Stimulated activated naive B cell treated with anti-CD40 and anti-IgM and Interleukin-4, amounts not matched to agents 10 μg/mL and 1 μg/mL and 100 μg/mL, for 72 hours (primary cell): ENCODE measurements at regions not wholly inside any gene's neighbourhood (a gene's known extent, or its start where the extent isn't known, plus 50 kb on each side); places are given as distances from the start of the nearest gene placed in this dataset.

Experiments
- ATAC-seq, 2 donors: fragments of 150-1000 bp; cut with Tn5 transposase; replicated peaks; 2 replicates each; pipeline ENCODE4 v1.10.0; 2021; ENCODE audit warnings: moderate library complexity in 1 of 2
- DNase-seq: peaks from one replicate; pipeline ENCODE4 v3.0.0; 2021
- H3K27ac Mint-ChIP-seq: one replicate; pipeline ENCODE4 v1.8.0; 2022; ENCODE audit warnings: mild to moderate bottlenecking, mixed read lengths
- H3K27me3 Mint-ChIP-seq, 2 donors: one replicate each; pipeline ENCODE4 v1.8.0; 2022; ENCODE audit warnings: mixed read lengths in 2 of 2
- H3K36me3 Mint-ChIP-seq, 2 donors: one replicate each; pipeline ENCODE4 v1.8.0; 2022; ENCODE audit warnings: mixed read lengths in 2 of 2, mild to moderate bottlenecking in 1 of 2
- H3K4me1 Mint-ChIP-seq, 2 donors: one replicate each; pipeline ENCODE4 v1.8.0; 2022; ENCODE audit warnings: mixed read lengths in 2 of 2, mild to moderate bottlenecking in 1 of 2
- H3K4me3 Mint-ChIP-seq, 2 donors: one replicate each; pipeline ENCODE4 v1.8.0; 2022; ENCODE audit warnings: mild to moderate bottlenecking in 2 of 2, mixed read lengths in 2 of 2, moderate library complexity in 1 of 2
- H3K9me3 Mint-ChIP-seq, 2 donors: one replicate each; pipeline ENCODE4 v1.8.0; 2022; ENCODE audit warnings: mixed read lengths in 2 of 2, mild to moderate bottlenecking in 1 of 2

DNA sequence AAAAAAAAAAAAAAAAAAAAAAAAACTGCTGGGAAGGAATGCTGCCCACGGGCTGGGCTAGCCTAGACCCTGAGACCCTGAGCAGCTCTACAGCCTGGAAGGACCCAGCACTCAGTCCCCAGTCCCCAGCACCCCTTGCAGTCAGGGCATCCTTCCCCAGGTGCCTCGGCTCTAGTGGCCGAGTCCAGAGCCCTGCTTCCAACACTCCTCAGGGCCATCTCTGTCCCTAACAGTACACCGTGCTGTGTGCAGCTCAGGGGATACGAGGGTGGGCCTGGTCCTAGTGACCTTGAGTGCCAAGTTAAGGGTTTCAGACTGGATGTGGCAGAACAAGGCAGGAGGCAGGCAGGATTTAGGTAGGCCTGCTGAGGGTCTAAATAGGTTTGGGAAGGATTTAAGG lies 50.2 kb upstream of the LRP8 start:
- DNase-seq = no peak
- Mint-ChIP-seq H3K36me3 (no peaks in the 10 kb centered on the region), H3K27ac (no peak overlapping the region), H3K4me1 (peaks cover 0 to 2% of the 10 kb centered on the region in 2 donors), H3K27me3 (peaks cover 19 to 25% of the 10 kb centered on the region in 2 donors), H3K9me3 (no peaks in the 10 kb centered on the region), H3K4me3 (no peak overlapping the region)
- no peak for ATAC-seq

DNA sequence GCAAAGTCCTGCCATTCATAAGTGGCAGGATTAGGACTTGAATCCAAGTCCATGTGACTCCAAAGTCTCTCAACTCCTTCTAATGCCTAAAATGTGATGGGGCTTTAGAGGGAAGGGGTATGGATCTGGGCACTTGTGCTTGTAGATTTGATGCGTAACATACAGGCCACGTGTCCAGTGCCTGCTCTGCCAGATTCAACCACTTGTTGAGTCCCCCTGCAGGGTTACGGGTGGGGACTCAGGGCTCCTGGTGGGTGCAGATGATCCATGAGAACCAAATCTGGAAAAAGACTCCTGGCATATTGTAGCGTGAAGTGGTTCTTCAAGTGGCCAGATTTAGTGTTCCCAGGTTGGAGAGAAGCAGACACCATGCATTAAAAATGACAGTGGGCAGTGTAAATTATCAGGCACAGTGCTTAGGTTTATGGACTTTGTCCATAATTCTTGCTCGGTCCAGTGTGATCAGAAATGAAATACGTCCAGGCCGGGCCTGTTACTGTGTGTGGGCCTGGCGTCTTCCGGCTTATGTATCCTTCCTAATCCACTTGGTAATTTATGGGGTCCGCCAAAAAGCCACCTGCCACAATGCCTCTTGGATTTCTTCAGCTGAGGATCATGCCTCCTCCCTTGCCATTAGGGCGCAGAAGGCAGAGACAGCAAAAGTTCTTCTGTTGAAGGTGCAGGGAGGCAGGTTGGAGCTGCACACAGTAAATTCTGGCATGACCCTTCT lies 51.2 kb upstream of the LRP8 start:
- Mint-ChIP-seq H3K9me3 (no peaks in the 10 kb centered on the region), H3K36me3 (no peaks in the 10 kb centered on the region), H3K27ac (no peak overlapping the region), H3K27me3 (peaks cover 20 to 26% of the 10 kb centered on the region in 2 donors), H3K4me1 (peaks cover 0 to 2% of the 10 kb centered on the region in 2 donors), H3K4me3 (no peak overlapping the region)
- ATAC-seq = no peak
- no peak for DNase-seq

DNA sequence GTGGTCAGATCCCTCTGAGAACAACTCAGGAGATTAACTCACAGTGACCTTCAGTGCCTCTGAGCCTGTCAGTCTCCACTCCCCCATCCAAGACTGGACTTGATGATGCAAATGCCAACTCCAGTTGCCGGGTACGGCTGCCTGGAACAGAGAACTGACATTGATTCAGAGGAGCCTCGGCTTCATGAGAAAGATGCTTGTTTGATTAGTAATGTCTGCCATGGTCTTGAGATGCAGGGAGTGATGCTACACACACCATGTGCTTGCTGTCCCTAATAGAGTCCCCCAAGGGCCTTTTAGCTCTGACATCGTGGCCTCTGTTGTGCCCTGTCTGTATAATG lies 51.8 kb upstream of the LRP8 start:
- H3K4me3 Mint-ChIP-seq = no peak overlapping the region
- peaks cover 20 to 26% of the 10 kb centered on the region in 2 donors for H3K27me3 Mint-ChIP-seq
- DNase-seq (no peak), ATAC-seq (no peak)
- no peak overlapping the region for H3K27ac Mint-ChIP-seq
- no peaks in the 10 kb centered on the region for H3K9me3 Mint-ChIP-seq
- no peaks in the 10 kb centered on the region for H3K36me3 Mint-ChIP-seq
- H3K4me1 Mint-ChIP-seq = peaks cover 0 to 2% of the 10 kb centered on the region in 2 donors

DNA sequence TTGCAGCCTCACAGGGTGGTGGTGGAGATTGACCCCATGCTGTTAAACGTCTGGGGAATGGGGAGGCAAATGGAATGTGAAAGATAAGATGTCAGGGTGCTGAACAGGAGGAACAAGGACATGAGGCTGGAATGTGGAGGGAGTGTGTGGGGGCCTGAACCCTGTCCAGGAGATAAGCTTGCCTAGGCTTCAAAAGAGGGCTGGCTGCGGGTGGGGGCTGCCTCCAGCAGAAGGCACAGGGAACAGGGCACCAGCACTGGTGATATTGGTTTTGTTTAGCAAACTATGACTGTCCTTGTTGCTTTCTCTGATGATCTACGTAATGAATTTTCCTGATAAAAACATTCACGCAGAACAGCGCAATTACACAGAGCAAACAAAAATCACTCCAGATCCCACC lies 52.4 kb upstream of the LRP8 start:
- no peak for ATAC-seq
- Mint-ChIP-seq H3K9me3 (no peaks in the 10 kb centered on the region), H3K4me1 (peaks cover 0 to 2% of the 10 kb centered on the region in 2 donors), H3K36me3 (no peaks in the 10 kb centered on the region), H3K27me3 (peaks cover 20 to 26% of the 10 kb centered on the region in 2 donors), H3K4me3 (no peak overlapping the region), H3K27ac (no peak overlapping the region)
- DNase-seq = no peak

DNA sequence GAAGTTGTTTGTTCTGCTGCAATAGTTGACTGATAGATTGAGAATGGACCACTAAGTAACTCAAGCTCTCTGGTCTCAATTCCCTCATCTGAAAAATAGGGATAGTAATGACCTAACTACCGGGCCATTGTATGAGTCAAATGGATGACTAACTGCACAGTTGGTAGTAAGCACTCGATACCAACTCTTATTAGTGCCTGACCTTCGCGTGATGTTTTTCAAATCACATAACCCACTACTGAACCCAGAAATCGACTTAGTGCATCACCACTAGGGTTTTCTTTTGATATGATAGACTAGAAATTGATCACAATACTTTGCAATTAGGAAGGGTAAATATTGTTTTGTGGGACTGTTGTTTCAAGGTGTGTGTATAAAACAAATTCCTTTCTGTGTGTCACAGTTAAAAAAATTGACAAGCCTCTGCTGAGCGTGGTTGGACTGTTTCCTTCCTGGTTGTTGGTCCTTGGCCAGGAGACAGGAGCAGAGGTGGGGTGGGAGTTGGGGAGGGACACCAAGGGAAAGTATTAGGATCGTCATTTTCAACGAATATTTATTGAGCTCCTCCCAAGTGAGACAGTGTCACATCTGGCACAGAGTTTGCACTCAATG lies 54.0 kb upstream of the LRP8 start:
- Mint-ChIP-seq H3K4me3 (no peak overlapping the region), H3K9me3 (peaks cover 3% of the 10 kb centered on the region in 2 donors), H3K36me3 (peaks cover 0 to 5% of the 10 kb centered on the region in 2 donors), H3K27ac (no peak overlapping the region), H3K27me3 (peaks cover 31 to 37% of the 10 kb centered on the region in 2 donors), H3K4me1 (peaks cover 0 to 2% of the 10 kb centered on the region in 2 donors)
- ATAC-seq (no peak), DNase-seq (no peak)

DNA sequence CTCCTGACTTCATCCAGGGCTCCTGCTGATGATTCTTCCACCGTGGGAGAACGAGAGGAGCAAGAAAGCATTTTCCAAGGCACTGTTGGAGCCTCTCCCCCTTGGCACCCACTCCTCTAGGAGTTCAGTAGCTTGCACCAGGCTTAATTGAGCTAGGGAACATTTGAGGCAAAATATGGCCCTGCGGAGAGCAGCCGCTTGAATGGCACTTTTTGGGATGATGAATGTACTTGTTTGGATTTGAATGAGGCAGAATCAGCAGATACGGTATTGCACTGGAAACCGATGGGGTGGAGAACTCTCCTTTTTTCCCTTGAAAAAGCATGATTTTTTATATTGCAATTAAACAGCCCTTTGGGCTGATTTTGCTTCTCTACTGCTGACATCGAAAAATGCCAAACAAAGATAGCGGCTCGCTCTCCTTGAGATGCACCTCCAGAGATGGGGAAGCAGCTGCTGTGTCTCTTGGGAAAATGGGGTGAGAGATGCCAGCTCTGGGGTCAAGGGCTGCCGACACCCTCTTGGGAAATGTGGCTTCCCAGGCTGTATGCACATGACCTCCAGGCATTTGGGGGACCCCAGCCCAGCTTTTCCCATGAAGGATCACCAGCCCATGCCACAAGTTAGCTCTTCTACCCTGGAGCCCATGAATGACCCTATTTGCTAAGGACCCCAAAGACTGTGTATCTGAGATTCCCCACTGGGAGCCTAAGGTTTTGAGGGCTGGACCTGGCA lies 55.4 kb upstream of the LRP8 start:
- Mint-ChIP-seq H3K27me3 (peaks cover 31 to 37% of the 10 kb centered on the region in 2 donors), H3K9me3 (peaks cover 3% of the 10 kb centered on the region in 2 donors), H3K4me1 (peaks cover 0 to 2% of the 10 kb centered on the region in 2 donors), H3K27ac (no peak overlapping the region), H3K4me3 (no peak overlapping the region), H3K36me3 (peaks cover 0 to 5% of the 10 kb centered on the region in 2 donors)
- DNase-seq (no peak), ATAC-seq (no peak)

DNA sequence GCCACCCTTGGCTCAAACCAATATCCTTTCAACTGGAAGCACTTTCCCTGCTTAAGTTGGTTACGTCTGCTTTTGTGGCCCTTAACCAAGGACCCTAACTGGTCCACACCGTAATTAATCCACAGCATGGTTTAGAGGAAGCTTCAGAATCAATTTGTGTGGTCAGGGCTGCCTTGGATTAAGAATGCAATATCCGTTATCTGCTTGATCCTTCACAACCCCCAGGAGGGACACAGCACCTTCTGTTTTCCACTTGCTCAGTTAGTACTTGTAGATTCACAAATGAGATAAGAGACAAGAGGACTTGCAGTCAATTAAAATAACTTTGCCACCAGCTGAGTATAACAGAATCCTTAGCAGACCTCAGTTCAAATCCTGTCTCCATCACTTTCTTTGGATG lies 56.9 kb upstream of the LRP8 start:
- ATAC-seq = no peak
- Mint-ChIP-seq H3K27me3 (peaks cover 24 to 37% of the 10 kb centered on the region in 2 donors), H3K4me1 (peaks cover 2 to 3% of the 10 kb centered on the region in 2 donors), H3K27ac (no peak overlapping the region), H3K9me3 (peaks cover 3% of the 10 kb centered on the region in 2 donors), H3K4me3 (no peak overlapping the region), H3K36me3 (peaks cover 0 to 5% of the 10 kb centered on the region in 2 donors)
- no peak for DNase-seq

DNA sequence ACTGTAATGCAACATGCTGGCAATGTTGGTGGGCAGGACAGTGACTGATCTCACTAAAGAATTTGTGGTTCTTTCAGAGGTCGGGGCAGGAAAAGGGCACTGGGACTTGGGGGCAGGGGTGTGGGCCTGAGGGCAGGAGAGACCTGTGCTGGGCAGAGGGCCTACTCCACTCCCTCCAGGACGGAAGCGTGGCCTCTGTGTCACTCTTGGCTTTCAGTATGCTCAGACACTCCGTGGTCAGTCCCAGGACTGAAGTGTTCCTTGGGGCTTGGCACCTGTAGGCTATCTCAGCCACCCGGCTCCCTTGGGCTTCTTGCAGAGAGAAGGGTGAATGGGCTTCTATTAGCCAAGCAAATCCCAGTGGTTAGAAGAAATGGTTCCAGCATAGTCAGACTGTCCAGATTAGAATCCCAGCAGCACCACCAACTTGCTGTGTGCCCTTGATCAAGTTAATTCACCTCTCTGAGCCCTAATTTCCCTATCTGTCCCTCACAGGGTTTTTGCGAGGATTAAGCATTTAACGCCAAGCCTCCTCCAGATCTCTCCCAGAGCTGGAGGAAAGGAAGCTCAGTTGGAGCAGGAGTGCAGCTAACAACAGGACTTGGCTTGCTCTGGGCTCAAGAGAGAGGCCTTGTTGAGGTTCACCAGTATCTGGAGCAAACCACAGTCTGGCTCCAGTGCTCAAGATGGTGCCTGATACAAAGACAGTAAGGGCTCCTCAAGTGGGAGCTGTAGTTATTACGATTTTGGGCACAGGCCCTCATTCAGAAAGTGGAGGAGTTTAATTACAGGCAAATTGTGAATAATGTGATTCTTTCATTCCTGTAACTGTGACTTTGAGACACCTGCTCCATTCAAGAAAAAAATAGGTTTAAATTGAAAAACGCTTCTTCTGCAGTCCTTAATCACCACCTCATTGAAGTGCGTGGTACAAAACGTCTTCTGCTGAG lies 57.7 kb upstream of the LRP8 start:
- H3K9me3 Mint-ChIP-seq = peaks cover 3% of the 10 kb centered on the region in 2 donors
- H3K4me1 Mint-ChIP-seq = peaks cover 8 to 9% of the 10 kb centered on the region in 2 donors
- H3K27ac Mint-ChIP-seq = no peak overlapping the region
- DNase-seq = no peak
- ATAC-seq = no peak
- peaks cover 0 to 5% of the 10 kb centered on the region in 2 donors for H3K36me3 Mint-ChIP-seq
- H3K27me3 Mint-ChIP-seq = peaks cover 18 to 31% of the 10 kb centered on the region in 2 donors
- H3K4me3 Mint-ChIP-seq = no peak overlapping the region

DNA sequence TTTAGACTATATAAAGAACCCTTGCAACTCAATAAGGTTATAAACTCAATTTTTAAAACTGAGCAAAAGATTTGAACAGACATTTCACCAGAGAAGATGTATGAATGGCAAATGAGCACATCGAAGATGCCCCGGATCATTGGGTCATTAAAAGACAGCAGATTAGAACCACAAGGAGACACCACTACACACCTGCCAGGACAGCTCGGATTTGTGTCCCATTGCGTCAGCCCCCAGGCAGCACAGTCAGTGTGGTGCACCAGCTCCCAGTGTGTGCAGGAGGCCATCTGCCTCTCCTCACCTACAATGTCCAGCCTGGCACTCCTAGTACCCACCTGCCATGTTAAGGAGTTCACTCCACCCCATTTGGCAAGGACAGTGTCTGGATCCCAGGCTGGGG lies 61.1 kb upstream of the LRP8 start:
- DNase-seq = no peak
- Mint-ChIP-seq H3K4me1 (peaks cover 9 to 14% of the 10 kb centered on the region in 2 donors), H3K27ac (no peak overlapping the region), H3K4me3 (no peak overlapping the region), H3K36me3 (peaks cover 0 to 5% of the 10 kb centered on the region in 2 donors), H3K9me3 (peaks cover 3% of the 10 kb centered on the region in 2 donors), H3K27me3 (peaks cover 11 to 12% of the 10 kb centered on the region in 2 donors)
- no peak for ATAC-seq

DNA sequence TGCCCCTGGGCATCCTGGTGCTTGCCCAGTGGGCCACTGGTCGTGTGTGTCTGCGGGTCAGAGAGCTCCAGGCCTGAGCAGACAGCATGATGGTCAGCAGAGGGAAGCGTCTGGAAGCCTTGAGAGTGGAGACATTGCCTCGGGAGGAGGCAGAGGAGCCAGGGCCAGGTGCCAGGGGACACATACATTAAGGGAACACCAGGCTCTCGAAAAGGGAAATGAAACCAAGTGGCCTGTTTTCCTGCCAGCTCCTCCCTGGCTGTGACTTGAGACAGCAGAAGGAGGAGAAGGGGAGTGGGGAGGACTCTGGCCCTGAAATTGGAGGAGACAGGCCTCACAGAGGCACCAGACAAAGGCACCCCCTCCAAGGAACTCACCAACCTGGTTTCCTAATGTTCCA lies 62.4 kb upstream of the LRP8 start:
- ATAC-seq = peak; percentile 22 to 60
- H3K27ac Mint-ChIP-seq = peak overlapping the region; percentile 90
- peaks cover 0 to 5% of the 10 kb centered on the region in 2 donors for H3K36me3 Mint-ChIP-seq
- peaks cover 9 to 14% of the 10 kb centered on the region in 2 donors for H3K4me1 Mint-ChIP-seq
- no peak for DNase-seq
- peaks cover 11 to 12% of the 10 kb centered on the region in 2 donors for H3K27me3 Mint-ChIP-seq
- no peak overlapping the region for H3K4me3 Mint-ChIP-seq
- H3K9me3 Mint-ChIP-seq = peaks cover 3% of the 10 kb centered on the region in 2 donors

DNA sequence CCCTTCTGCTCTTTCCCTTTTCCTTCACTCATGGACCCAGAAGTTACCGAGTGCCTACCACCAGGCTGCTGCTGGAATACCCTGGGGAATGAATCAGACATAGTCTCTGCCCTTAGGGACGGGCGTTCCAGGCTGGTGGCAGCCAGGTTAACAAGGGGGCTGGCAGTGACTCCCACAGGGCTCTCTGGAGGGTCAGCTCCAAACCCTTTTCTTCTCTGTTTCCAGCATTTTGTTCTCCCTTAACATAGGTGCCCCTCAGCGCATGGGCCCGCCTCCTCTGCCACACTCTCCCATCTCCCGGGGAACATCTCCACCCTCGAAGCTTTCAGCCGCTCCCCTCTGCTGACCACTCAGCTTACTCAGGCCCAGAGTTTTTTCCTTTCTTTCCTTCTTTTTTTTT lies 62.9 kb upstream of the LRP8 start:
- Mint-ChIP-seq H3K4me1 (peaks cover 9 to 14% of the 10 kb centered on the region in 2 donors), H3K27me3 (peaks cover 11 to 13% of the 10 kb centered on the region in 2 donors), H3K27ac (peak overlapping the region; percentile 90), H3K4me3 (no peak overlapping the region), H3K36me3 (peaks cover 0 to 5% of the 10 kb centered on the region in 2 donors), H3K9me3 (peaks cover 3% of the 10 kb centered on the region in 2 donors)
- no peak for ATAC-seq
- DNase-seq = no peak

DNA sequence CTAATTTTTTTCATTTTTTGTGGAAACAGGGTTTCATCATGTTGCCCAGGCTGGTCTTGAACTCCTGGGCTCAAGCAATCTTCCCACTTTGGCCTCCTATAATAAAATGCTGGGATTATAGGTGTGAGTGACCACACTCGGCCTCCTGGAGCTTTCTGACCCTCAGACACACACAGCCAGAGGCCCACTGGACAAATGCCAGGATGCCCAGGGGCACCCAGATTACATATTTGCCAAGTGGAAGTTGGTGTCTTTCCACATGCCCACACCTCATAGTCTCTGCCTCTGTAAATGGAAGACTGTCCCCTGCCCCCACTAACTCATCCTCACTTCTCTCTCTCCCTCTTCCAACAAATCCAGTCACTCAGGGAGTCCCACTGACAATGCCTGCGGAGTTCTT lies 63.4 kb upstream of the LRP8 start:
- ATAC-seq (no peak), DNase-seq (no peak)
- Mint-ChIP-seq H3K36me3 (peaks cover 0 to 2% of the 10 kb centered on the region in 2 donors), H3K4me3 (no peak overlapping the region), H3K27me3 (peaks cover 5 to 13% of the 10 kb centered on the region in 2 donors), H3K9me3 (peaks cover 3% of the 10 kb centered on the region in 2 donors), H3K27ac (no peak overlapping the region), H3K4me1 (peaks cover 9 to 14% of the 10 kb centered on the region in 2 donors)

DNA sequence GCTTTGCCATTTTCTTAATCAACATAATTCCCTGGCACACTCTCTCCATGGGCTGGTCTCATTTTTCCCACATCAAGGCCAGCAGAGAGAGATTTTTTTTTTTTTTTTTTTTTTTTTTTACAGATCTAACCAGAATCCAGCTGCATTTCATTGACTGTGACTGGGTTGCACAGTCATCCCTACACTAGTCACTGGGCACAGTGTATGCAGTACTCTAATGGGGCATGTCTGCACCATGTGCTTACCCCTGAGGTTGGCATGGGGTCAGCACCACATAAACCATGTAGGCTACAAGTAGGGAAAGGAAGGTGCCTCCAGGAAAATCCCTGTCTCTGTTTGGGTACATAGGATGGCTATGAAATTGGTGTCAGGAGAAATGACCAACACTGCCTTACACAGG lies 64.1 kb upstream of the LRP8 start:
- Mint-ChIP-seq H3K36me3 (no peaks in the 10 kb centered on the region), H3K9me3 (no peaks in the 10 kb centered on the region), H3K4me3 (no peak overlapping the region), H3K4me1 (peaks cover 9 to 14% of the 10 kb centered on the region in 2 donors), H3K27ac (no peak overlapping the region), H3K27me3 (peaks cover 0 to 10% of the 10 kb centered on the region in 2 donors)
- DNase-seq (no peak), ATAC-seq (peak in 1 of 2 donors; percentile 33)

DNA sequence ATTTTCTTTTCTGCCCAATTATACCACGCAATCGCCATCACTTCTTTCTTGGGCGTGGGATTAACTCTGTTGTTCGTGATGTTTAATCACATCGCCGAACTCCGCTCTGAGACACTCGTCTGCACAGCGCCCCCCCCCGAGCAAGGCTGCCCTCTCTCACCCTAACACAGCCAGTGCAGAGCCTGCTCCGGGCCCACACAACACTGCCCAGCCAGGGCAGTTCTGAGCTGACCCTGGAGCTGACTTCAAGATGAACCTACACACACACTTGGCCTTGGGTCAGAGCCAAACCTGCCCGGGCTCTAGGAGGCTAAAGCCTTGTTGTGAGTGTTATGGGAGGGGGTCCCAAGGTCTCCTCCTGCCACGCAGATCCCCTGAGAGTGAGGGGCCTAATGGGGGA lies 64.6 kb upstream of the LRP8 start:
- no peak overlapping the region for H3K27ac Mint-ChIP-seq
- H3K4me1 Mint-ChIP-seq = peaks cover 9 to 14% of the 10 kb centered on the region in 2 donors
- no peak overlapping the region for H3K4me3 Mint-ChIP-seq
- DNase-seq (no peak), ATAC-seq (no peak)
- no peaks in the 10 kb centered on the region for H3K36me3 Mint-ChIP-seq
- H3K9me3 Mint-ChIP-seq = no peaks in the 10 kb centered on the region
- peaks cover 0 to 10% of the 10 kb centered on the region in 2 donors for H3K27me3 Mint-ChIP-seq
